GM19468 (cell line): ENCODE measurements at regions not wholly inside any gene's neighbourhood (a gene's known extent, or its start where the extent isn't known, plus 50 kb on each side); places are given as distances from the start of the nearest gene placed in this dataset.

Source experiments
- ATAC-seq: cut with Tn5 transposase; IDR thresholded peaks from one replicate; pipeline ENCODE4 v1.9.1; 2021; ENCODE audit warnings: mild to moderate bottlenecking, moderate library complexity, moderate number of reproducible peaks; ENCODE audit not compliant: unreplicated experiment; ENCODE audit errors: extremely low read depth

GRCh38 chr1:59100708-59101374 is 196.1 kb upstream of the FGGY start:
- ATAC-seq, result no peak

GRCh38 chr1:59101518-59101917 is 195.4 kb upstream of the FGGY start:
- ATAC-seq, result no peak

- no peak for ATAC-seq
Measured at GRCh38 chr1:59103457-59103856, 193.4 kb upstream of the FGGY start.

- ATAC-seq, result no peak
Measured at GRCh38 chr1:59104191-59104760, 192.6 kb upstream of the FGGY start.

- no peak for ATAC-seq
Measured at GRCh38 chr1:59105548-59106507, 191.1 kb upstream of the FGGY start.

GRCh38 chr1:59107516-59107915 is 189.4 kb upstream of the FGGY start:
- no peak for ATAC-seq

GRCh38 chr1:59107916-59108315 is 189.0 kb upstream of the FGGY start:
- no peak for ATAC-seq

GRCh38 chr1:59108481-59109317 is 188.2 kb upstream of the FGGY start:
- ATAC-seq, result no peak

- no peak for ATAC-seq
Measured at GRCh38 chr1:59110271-59110670, 186.6 kb upstream of the FGGY start.

- no peak for ATAC-seq
Measured at GRCh38 chr1:59113876-59114457, 182.9 kb upstream of the FGGY start.

- no peak for ATAC-seq
Measured at GRCh38 chr1:59115865-59116264, 181.0 kb upstream of the FGGY start.

- no peak for ATAC-seq
Measured at GRCh38 chr1:59116920-59117542, 179.9 kb upstream of the FGGY start.

GRCh38 chr1:59122527-59122926 is 174.4 kb upstream of the FGGY start:
- no peak for ATAC-seq

GRCh38 chr1:59123081-59123681 is 173.7 kb upstream of the FGGY start:
- ATAC-seq, result no peak

GRCh38 chr1:59124166-59124565 is 172.7 kb upstream of the FGGY start:
- no peak for ATAC-seq

GRCh38 chr1:59125154-59125553 is 171.7 kb upstream of the FGGY start:
- ATAC-seq, result no peak

- ATAC-seq, result no peak
Measured at GRCh38 chr1:59125676-59126320, 171.1 kb upstream of the FGGY start.

GRCh38 chr1:59126366-59126765 is 170.5 kb upstream of the FGGY start:
- no peak for ATAC-seq
